ENCODE measurements at regions not wholly inside any gene's neighbourhood (a gene's known extent, or its start where the extent isn't known, plus 50 kb on each side); places are given as distances from the start of the nearest gene placed in this dataset.

- TF ChIP-seq CTCF (IDR thresholded peaks at IDR 0.05; ENCODE audit: low read depth, low read length): no peak
- no peak for TF ChIP-seq MAX (IDR thresholded peaks at IDR 0.05; ENCODE audit: low read depth, low read length)
Measured at GRCh38 chr5:167639273-167639672, 652.2 kb upstream of the WWC1 start.

All from NB4 (cell line).